Endothelial cell of umbilical vein (primary cell): ENCODE measurements at regions not wholly inside any gene's neighbourhood (a gene's known extent, or its start where the extent isn't known, plus 50 kb on each side); places are given as distances from the start of the nearest gene placed in this dataset.

ENCODE experiments used
- EZH2 ChIP-seq: IDR thresholded peaks from 2 replicates; pipeline ENCODE4 v1.6.1; 2012; ENCODE audit warnings: borderline replicate concordance, low read depth, mild to moderate bottlenecking, moderate library complexity, low read length, inconsistent platforms; ENCODE audit not compliant: severe bottlenecking
- FOS ChIP-seq: IDR thresholded peaks from 2 replicates; pipeline ENCODE4 v1.6.1; 2011; ENCODE audit warnings: mild to moderate bottlenecking, low read length, moderate library complexity, borderline replicate concordance; ENCODE audit not compliant: insufficient read depth
- GATA2 ChIP-seq: IDR thresholded peaks from 2 replicates; pipeline ENCODE4 v1.7.0; 2011; ENCODE audit warnings: low read depth, mild to moderate bottlenecking, moderate library complexity, mixed read lengths, low read length; ENCODE audit not compliant: insufficient read length, insufficient read depth
- JUN ChIP-seq: IDR thresholded peaks from 2 replicates; pipeline ENCODE4 v1.6.1; 2011; ENCODE audit warnings: borderline replicate concordance, low read depth; ENCODE audit not compliant: insufficient read length, insufficient read depth
- MAX ChIP-seq: IDR thresholded peaks from 2 replicates; pipeline ENCODE4 v1.6.1; 2011; ENCODE audit not compliant: insufficient read depth, insufficient read length
- MYC ChIP-seq: IDR thresholded peaks from one replicate; pipeline ENCODE4 v1.6.1; 2011; ENCODE audit warnings: mild to moderate bottlenecking, low read depth, low read length
- POLR2A ChIP-seq: IDR thresholded peaks from 2 replicates; pipeline ENCODE4 v1.6.1; 2012; ENCODE audit warnings: low read depth, mild to moderate bottlenecking, control low read depth, low read length
- POLR2AphosphoS5 ChIP-seq: IDR thresholded peaks from 2 replicates; pipeline ENCODE4 v1.6.1; 2012; ENCODE audit warnings: low read depth, mild to moderate bottlenecking, control low read depth, low read length, moderate library complexity; ENCODE audit not compliant: insufficient read depth
- TF ChIP-seq, protein P1 (sequence below), 2 donors: IDR thresholded peaks; 1 replicate in 1 of 2; 2 replicates in 1 of 2; pipeline ENCODE4 v1.5.1; 2011; ENCODE audit warnings: low read length in 2 of 2, mild to moderate bottlenecking in 2 of 2, moderate library complexity in 2 of 2, control low read depth in 1 of 2, inconsistent platforms in 1 of 2, low read depth in 1 of 2; ENCODE audit not compliant: insufficient read depth in 1 of 2; ENCODE audit errors: extremely low read depth in 1 of 2

GRCh38 chr6:92274588-92274987 is 1144.8 kb downstream of the EPHA7 start:
- TF ChIP-seq POLR2A = no peak
- TF ChIP-seq, protein P1, sequence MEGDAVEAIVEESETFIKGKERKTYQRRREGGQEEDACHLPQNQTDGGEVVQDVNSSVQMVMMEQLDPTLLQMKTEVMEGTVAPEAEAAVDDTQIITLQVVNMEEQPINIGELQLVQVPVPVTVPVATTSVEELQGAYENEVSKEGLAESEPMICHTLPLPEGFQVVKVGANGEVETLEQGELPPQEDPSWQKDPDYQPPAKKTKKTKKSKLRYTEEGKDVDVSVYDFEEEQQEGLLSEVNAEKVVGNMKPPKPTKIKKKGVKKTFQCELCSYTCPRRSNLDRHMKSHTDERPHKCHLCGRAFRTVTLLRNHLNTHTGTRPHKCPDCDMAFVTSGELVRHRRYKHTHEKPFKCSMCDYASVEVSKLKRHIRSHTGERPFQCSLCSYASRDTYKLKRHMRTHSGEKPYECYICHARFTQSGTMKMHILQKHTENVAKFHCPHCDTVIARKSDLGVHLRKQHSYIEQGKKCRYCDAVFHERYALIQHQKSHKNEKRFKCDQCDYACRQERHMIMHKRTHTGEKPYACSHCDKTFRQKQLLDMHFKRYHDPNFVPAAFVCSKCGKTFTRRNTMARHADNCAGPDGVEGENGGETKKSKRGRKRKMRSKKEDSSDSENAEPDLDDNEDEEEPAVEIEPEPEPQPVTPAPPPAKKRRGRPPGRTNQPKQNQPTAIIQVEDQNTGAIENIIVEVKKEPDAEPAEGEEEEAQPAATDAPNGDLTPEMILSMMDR (IDR thresholded peaks at IDR 0.05; ENCODE audit: extremely low read depth in 1 of 2, insufficient read depth in 1 of 2, low read depth in 1 of 2, low read length in 2 of 2) = no peak
- no peak for TF ChIP-seq POLR2AphosphoS5
- no peak for TF ChIP-seq MYC
- no peak for TF ChIP-seq EZH2
- TF ChIP-seq JUN = no peak
- no peak for TF ChIP-seq MAX
- TF ChIP-seq GATA2 = no peak
- no peak for TF ChIP-seq FOS
